ENCODE measurements at regions not wholly inside any gene's neighbourhood (a gene's known extent, or its start where the extent isn't known, plus 50 kb on each side); places are given as distances from the start of the nearest gene placed in this dataset.
A peak's percentile ranks its signal among the peaks of the same experiment; 100 is the strongest.

DNA sequence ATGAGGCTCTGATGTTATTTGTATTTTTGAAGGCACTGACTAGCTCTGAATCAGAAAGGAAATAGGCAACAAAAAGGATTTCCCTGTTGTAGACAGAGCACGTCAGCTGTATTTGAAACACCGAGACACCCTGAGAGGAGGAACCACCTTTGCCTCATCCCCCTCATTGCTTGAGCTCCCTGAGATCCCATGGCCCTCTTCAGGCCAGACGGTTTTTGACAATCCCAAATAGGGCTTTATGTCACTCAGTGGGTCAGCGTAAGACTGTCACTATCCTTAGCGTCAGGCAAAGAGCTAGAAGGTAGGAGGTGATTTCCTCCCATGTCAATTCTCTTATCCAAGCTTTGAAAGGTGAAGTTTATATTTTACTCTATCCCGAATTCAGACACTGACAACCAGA is 254.3 kb downstream of the ZNF621 start:
- no peak overlapping the region for H3K4me3 ChIP-seq (replicated peaks; ENCODE audit: low read depth, low read length)
- TF ChIP-seq, protein P1, sequence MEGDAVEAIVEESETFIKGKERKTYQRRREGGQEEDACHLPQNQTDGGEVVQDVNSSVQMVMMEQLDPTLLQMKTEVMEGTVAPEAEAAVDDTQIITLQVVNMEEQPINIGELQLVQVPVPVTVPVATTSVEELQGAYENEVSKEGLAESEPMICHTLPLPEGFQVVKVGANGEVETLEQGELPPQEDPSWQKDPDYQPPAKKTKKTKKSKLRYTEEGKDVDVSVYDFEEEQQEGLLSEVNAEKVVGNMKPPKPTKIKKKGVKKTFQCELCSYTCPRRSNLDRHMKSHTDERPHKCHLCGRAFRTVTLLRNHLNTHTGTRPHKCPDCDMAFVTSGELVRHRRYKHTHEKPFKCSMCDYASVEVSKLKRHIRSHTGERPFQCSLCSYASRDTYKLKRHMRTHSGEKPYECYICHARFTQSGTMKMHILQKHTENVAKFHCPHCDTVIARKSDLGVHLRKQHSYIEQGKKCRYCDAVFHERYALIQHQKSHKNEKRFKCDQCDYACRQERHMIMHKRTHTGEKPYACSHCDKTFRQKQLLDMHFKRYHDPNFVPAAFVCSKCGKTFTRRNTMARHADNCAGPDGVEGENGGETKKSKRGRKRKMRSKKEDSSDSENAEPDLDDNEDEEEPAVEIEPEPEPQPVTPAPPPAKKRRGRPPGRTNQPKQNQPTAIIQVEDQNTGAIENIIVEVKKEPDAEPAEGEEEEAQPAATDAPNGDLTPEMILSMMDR (IDR thresholded peaks at IDR 0.05; ENCODE audit: low read depth, low read length, missing control alignments): no peak
- DNase-seq (ENCODE audit: extremely low read depth, low read depth): no peak

DNA sequence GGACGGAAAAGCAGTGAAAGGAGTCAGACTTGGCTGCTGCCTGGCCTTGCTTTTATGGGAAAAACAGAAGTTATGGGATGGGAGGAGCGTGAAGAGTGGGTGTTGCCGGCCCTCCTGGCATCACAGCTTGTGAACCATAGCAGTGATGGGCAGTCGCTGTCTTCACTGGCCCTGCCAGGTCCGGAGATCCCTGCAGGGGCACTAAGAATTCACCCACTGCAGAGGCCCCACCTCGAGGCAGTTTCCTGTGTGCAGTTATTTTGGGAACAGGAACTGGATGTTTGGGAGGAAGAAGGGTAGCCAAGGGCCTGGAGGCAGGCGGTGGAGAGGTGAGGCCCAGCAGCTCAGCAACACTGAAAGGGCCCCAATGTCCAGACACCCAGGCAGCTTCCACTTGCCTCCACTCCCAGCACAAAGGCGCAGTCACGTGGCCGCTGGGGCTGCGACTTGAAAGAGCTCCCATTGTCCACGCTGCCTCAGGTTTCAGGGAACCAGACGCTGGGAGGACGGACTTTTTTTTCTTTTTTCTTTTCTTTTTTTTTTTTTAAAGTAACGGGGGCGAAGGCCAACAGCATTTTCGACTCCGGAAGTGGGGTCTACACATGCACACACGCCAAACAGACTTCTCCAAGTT is 255.6 kb downstream of the ZNF621 start:
- H3K4me3 ChIP-seq (replicated peaks; ENCODE audit: low read depth, low read length): no peak overlapping the region
- TF ChIP-seq, protein P1 (IDR thresholded peaks at IDR 0.05; ENCODE audit: low read depth, low read length, missing control alignments): no peak
- no peak for DNase-seq (ENCODE audit: extremely low read depth, low read depth)

DNA sequence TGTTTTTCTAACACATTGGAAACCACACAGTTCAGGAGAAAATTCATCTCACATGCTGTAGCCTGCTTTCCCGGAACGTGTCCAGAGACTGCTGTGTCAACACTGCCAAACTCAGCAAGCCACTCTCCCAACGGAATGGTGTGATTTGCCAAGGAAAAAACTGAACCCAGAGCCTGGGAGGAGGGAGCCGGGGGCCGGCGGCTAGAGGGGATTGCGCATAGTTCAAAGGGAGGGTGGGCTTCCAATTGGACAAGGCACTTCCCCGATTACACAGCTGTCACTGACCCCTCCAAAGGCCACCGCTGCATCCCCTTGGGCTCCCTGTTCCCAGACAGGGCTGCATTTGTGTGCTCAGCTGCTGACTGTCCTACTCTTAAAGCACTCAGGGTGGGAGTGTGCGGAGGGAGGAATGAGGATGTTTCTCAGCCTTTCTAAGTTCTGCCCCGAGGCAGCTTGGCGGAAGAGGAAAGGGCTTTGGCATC is 256.2 kb downstream of the ZNF621 start:
- peak; percentile 15 for DNase-seq (ENCODE audit: extremely low read depth, low read depth)
- no peak overlapping the region for H3K4me3 ChIP-seq (replicated peaks; ENCODE audit: low read depth, low read length)
- TF ChIP-seq, protein P1 (IDR thresholded peaks at IDR 0.05; ENCODE audit: low read depth, low read length, missing control alignments): no peak

DNA sequence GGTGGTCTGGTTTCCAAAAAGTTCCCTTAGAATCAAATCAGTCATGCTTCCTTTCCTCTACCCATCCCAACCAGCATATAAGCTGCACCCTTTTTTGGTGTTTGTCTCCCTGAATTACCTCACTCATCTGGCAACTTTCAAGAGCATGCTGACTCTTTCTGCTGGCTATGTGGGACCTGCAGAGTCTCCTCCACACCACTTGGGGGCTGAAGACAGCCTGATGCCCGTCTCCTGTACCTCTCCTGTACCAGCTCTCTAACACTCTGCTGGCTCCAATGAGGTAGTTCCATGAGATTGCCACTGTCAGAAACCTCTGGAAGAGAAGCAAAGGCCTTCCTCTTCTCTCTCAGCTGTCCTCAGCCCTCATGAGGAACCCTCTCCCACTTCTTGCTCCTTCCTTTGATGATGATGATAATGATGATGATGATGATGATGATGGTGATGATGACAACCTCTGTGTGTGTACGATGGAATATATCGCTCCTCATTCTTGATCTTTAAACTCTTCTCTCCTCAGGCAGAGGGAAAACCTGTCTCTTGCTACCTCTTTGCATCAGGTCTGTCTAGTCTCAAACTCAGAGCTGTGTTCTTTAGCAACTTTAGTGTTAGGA is 257.5 kb downstream of the ZNF621 start:
- no peak for DNase-seq (ENCODE audit: extremely low read depth, low read depth)
- TF ChIP-seq, protein P1 (IDR thresholded peaks at IDR 0.05; ENCODE audit: low read depth, low read length, missing control alignments): no peak
- no peak overlapping the region for H3K4me3 ChIP-seq (replicated peaks; ENCODE audit: low read depth, low read length)

DNA sequence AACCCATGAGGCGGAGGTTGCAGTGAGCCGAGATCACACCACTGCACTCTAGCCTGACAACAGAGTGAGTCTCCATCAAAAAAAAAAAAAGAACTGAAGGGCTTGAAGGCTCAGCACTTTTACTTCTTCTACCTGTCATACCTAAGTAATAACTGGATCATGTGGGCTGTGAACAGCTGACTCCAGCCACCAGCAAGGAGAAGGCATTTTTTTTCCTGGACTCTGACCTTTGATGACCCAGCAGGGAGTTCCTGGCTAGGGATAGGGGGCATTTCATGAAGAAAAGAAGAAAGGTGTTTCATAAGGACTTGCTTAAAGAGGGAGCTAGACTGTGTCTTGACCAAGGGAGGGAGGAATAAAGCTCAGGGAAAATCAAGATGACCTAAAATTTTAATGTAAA is 266.0 kb downstream of the ZNF621 start:
- H3K4me3 ChIP-seq (replicated peaks; ENCODE audit: low read depth, low read length): no peak overlapping the region
- TF ChIP-seq, protein P1 (IDR thresholded peaks at IDR 0.05; ENCODE audit: low read depth, low read length, missing control alignments): no peak

DNA sequence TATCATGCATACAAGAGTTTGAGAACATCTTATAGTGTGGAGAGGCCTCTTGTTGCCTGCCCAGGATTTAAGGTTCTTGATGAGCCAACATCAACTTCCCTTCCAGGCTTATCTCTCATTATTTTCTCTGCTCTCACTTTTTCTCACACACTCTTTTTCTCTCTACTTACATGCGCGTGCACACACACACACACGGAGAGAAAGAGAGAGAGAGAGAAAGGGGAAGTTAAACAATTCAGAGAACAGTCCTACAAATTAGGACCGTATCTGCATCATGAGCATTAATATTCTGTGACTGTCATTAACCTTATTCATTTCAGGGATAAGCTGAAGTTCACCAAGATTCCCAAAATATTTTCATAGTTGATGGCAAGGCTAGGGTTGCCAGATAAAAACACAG is 269.0 kb downstream of the ZNF621 start:
- DNase-seq (ENCODE audit: extremely low read depth, low read depth): no peak
- no peak overlapping the region for H3K4me3 ChIP-seq (replicated peaks; ENCODE audit: low read depth, low read length)
- TF ChIP-seq, protein P1 (IDR thresholded peaks at IDR 0.05; ENCODE audit: low read depth, low read length, missing control alignments): no peak

More for the DNA sequence above, 266.0 kb downstream of the ZNF621 start:
- no peak for DNase-seq (ENCODE audit: extremely low read depth, low read depth)

Measured in HFF-Myc (cell line).